ENCODE measurements at regions not wholly inside any gene's neighbourhood (a gene's known extent, or its start where the extent isn't known, plus 50 kb on each side); places are given as distances from the start of the nearest gene placed in this dataset.

DNA sequence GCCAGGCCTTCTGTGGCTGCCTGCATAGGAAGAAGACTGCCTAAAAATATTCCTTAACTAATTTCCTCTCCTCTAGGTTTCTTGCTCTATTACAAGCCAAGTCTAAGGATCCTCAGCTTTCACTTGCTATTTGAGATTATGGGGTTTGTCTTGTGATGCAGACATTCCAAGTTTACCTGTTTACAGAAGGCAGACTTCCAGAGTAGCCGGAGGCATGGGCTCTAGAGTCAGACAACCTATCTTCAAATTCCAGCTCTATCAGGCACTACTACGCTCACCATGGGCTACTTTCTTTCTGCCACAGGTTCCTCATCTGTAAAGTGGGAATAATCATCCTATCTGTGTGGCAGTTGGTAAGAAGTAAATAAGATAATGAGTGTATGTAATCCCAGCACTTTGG lies 95.6 kb upstream of the BCL6 start:
- TF ChIP-seq, protein P1, sequence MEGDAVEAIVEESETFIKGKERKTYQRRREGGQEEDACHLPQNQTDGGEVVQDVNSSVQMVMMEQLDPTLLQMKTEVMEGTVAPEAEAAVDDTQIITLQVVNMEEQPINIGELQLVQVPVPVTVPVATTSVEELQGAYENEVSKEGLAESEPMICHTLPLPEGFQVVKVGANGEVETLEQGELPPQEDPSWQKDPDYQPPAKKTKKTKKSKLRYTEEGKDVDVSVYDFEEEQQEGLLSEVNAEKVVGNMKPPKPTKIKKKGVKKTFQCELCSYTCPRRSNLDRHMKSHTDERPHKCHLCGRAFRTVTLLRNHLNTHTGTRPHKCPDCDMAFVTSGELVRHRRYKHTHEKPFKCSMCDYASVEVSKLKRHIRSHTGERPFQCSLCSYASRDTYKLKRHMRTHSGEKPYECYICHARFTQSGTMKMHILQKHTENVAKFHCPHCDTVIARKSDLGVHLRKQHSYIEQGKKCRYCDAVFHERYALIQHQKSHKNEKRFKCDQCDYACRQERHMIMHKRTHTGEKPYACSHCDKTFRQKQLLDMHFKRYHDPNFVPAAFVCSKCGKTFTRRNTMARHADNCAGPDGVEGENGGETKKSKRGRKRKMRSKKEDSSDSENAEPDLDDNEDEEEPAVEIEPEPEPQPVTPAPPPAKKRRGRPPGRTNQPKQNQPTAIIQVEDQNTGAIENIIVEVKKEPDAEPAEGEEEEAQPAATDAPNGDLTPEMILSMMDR (conservative IDR thresholded peaks at IDR 0.05): no peak
- Mint-ChIP-seq H3K27ac (ENCODE audit: unreplicated experiment) (no peak overlapping the region), H3K9me3 (no peaks in the 10 kb centered on the region), H3K4me1 (no peaks in the 10 kb centered on the region), H3K4me3 (no peak overlapping the region), H3K27me3 (ENCODE audit: low read depth) (no peaks in the 10 kb centered on the region), H3K36me3 (ENCODE audit: low read depth) (no peaks in the 10 kb centered on the region)
- DNase-seq (ENCODE audit: low read depth, low spot score): no peak

DNA sequence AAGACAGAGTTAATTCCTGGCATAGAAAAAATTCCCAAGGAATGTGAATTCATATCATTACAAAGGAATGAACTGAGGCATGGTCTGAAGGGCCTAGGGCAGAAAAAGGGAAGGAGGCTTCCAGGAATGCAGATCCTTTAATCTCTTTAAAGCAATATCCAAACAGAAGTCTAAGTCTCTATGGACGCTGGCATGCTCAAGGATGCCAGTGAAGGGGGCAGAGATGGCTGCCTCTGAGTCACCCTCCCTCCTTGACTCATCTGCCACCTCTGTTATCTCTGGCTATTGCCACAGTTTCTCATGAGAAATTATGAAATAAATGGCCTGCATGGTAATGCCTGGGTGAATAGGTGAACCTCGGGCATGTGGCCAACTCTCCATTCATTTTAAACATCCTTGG lies 96.3 kb upstream of the BCL6 start:
- no peak overlapping the region for H3K27ac Mint-ChIP-seq (ENCODE audit: unreplicated experiment)
- H3K9me3 Mint-ChIP-seq: no peaks in the 10 kb centered on the region
- H3K4me1 Mint-ChIP-seq: no peaks in the 10 kb centered on the region
- DNase-seq (ENCODE audit: low read depth, low spot score): no peak
- no peaks in the 10 kb centered on the region for H3K27me3 Mint-ChIP-seq (ENCODE audit: low read depth)
- H3K4me3 Mint-ChIP-seq: no peak overlapping the region
- TF ChIP-seq, protein P1 (conservative IDR thresholded peaks at IDR 0.05): no peak
- no peaks in the 10 kb centered on the region for H3K36me3 Mint-ChIP-seq (ENCODE audit: low read depth)

DNA sequence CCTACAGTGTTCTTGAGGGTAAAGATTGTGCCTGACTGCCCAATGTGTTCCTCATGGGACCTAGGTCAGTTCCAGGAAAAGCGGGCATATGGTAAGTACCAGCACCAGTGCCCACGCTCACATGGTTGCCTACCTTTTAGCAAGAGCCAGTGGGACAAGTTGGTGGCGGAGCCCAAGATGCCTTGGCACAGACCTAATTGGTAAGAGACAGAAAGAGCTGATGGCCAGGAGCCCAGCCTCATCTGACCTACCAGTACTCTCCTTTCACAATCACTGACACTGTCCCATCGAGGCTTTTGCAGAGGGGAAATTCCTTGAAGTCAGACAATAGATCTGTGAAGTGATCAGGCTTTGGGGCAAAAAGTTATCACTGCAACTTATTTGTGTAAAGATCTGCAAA lies 98.4 kb upstream of the BCL6 start:
- Mint-ChIP-seq H3K27ac (ENCODE audit: unreplicated experiment) (no peak overlapping the region), H3K36me3 (ENCODE audit: low read depth) (no peaks in the 10 kb centered on the region), H3K4me3 (no peak overlapping the region), H3K4me1 (no peaks in the 10 kb centered on the region), H3K9me3 (no peaks in the 10 kb centered on the region), H3K27me3 (ENCODE audit: low read depth) (no peaks in the 10 kb centered on the region)
- TF ChIP-seq, protein P1 (conservative IDR thresholded peaks at IDR 0.05): no peak
- no peak for DNase-seq (ENCODE audit: low read depth, low spot score)

DNA sequence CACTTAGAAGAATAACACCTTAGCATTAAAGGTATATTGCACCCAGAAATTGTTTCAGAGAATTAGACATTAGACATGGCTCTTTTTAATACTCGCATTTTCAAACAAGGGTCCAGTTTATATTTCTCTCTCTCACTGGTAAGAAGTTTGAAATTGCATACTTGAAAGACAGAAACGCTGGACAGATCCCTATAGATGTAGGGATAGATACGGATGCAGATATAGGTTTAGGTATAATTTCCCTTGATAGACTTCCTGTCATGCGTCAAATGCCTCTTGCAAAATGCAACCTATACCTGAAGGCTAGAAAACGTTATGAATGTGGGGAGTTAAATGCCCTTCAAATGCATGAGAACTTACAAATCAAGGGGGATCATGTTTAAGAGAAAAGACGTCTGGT lies 99.4 kb upstream of the BCL6 start:
- Mint-ChIP-seq H3K4me1 (no peaks in the 10 kb centered on the region), H3K4me3 (no peak overlapping the region)

DNA sequence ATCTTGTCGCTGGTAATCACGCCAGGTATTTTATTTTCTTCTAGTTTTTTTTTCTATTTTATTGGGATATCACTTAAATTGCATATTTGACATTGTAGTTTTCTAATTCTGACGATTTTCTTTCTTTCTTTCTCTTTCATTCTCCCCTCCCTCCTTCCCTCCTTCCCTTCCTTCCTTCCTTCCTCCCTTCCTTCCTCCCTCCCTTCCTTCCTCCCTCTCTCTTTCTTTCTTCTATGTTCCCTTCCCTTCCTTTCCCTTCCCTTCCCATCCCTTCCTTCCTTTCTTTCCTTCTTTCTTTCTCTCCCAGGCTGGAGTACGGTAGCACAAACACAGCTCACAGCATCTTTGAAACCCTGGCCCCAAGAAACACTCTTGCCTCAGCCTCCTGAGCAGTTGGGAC lies 100.6 kb upstream of the BCL6 start:
- Mint-ChIP-seq H3K9me3 (peaks cover 2% of the 10 kb centered on the region), H3K27ac (ENCODE audit: unreplicated experiment) (no peak overlapping the region), H3K27me3 (ENCODE audit: low read depth) (no peaks in the 10 kb centered on the region), H3K4me3 (no peak overlapping the region), H3K36me3 (ENCODE audit: low read depth) (peaks cover 2% of the 10 kb centered on the region), H3K4me1 (no peaks in the 10 kb centered on the region)
- TF ChIP-seq, protein P1 (conservative IDR thresholded peaks at IDR 0.05): no peak
- no peak for DNase-seq (ENCODE audit: low read depth, low spot score)

More for the DNA sequence above, 99.4 kb upstream of the BCL6 start:
- TF ChIP-seq, protein P1 (conservative IDR thresholded peaks at IDR 0.05): no peak
- H3K9me3 Mint-ChIP-seq: no peaks in the 10 kb centered on the region
- H3K27me3 Mint-ChIP-seq (ENCODE audit: low read depth): no peaks in the 10 kb centered on the region
- H3K36me3 Mint-ChIP-seq (ENCODE audit: low read depth): peaks cover 2% of the 10 kb centered on the region
- H3K27ac Mint-ChIP-seq (ENCODE audit: unreplicated experiment): no peak overlapping the region
- no peak for DNase-seq (ENCODE audit: low read depth, low spot score)

DNA sequence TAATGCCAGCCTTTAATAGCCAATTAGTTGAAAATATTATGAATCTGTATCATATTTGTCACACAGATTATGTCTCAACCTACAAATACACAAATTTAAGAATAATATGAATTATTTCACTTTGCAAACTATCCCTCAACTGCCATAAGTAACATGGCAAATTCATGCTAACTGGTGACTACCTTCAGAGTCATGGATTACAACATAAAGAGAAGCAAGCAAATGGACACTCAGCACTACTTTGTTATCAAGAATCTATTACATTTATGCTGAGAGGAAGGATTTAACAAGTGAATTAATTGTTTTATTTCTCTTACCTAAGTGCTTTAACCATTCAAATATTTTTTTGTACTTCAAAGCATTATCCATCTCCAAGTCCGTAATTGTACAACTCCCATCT lies 103.1 kb upstream of the BCL6 start:
- Mint-ChIP-seq H3K9me3 (peaks cover 8% of the 10 kb centered on the region), H3K36me3 (ENCODE audit: low read depth) (peaks cover 2% of the 10 kb centered on the region), H3K27me3 (ENCODE audit: low read depth) (no peaks in the 10 kb centered on the region)

More for the DNA sequence above, 103.1 kb upstream of the BCL6 start:
- Mint-ChIP-seq H3K4me1 (no peaks in the 10 kb centered on the region), H3K4me3 (no peak overlapping the region), H3K27ac (ENCODE audit: unreplicated experiment) (no peak overlapping the region)
- TF ChIP-seq, protein P1 (conservative IDR thresholded peaks at IDR 0.05): no peak
- DNase-seq (ENCODE audit: low read depth, low spot score): no peak

Measured in neural crest cell (in vitro differentiated cells).